Parathyroid adenoma (tissue), 2 donors: ENCODE measurements at regions not wholly inside any gene's neighbourhood (a gene's known extent, or its start where the extent isn't known, plus 50 kb on each side); places are given as distances from the start of the nearest gene placed in this dataset.

Experiments
- H2AFZ ChIP-seq: fragments of 300-600 bp; sonication (generic); one replicate; pipeline ENCODE4 v1.7.0; 2017; ENCODE audit warnings: antibody characterized with exemption, mild to moderate bottlenecking
- H3K27ac ChIP-seq: fragments of 300-600 bp; sonication (generic); one replicate; pipeline ENCODE4 v1.7.0; 2017
- H3K27me3 ChIP-seq: fragments of 300-600 bp; sonication (generic); one replicate; pipeline ENCODE4 v1.7.0; 2017; ENCODE audit warnings: low read length; ENCODE audit not compliant: control insufficient read depth, insufficient read depth
- H3K36me3 ChIP-seq: fragments of 300-600 bp; sonication (generic); one replicate; pipeline ENCODE4 v1.7.0; 2017; ENCODE audit warnings: low read length; ENCODE audit not compliant: control insufficient read depth, insufficient read depth
- H3K4me1 ChIP-seq: fragments of 300-600 bp; sonication (generic); one replicate; pipeline ENCODE4 v1.7.0; 2017; ENCODE audit warnings: control low read depth
- H3K4me2 ChIP-seq: fragments of 300-600 bp; sonication (generic); one replicate; pipeline ENCODE4 v1.7.0; 2017; ENCODE audit warnings: low read length
- H3K4me3 ChIP-seq: fragments of 300-600 bp; sonication (generic); one replicate; pipeline ENCODE4 v1.7.0; 2017; ENCODE audit warnings: low read depth, low read length
- H3K79me2 ChIP-seq: fragments of 300-600 bp; sonication (generic); one replicate; pipeline ENCODE4 v1.7.0; 2017; ENCODE audit warnings: control low read depth
- H3K9ac ChIP-seq: fragments of 300-600 bp; sonication (generic); one replicate; pipeline ENCODE4 v1.7.0; 2017; ENCODE audit warnings: mild to moderate bottlenecking
- H3K9me3 ChIP-seq: fragments of 300-600 bp; sonication (generic); one replicate; pipeline ENCODE4 v1.7.0; 2017; ENCODE audit warnings: low read length; ENCODE audit not compliant: control insufficient read depth
- TF ChIP-seq, protein P1 (sequence below): fragments of 300-600 bp; sonication (generic); IDR thresholded peaks from one replicate; pipeline ENCODE4 v1.7.0; 2017; ENCODE audit warnings: antibody characterized with exemption, mild to moderate bottlenecking
- donor health status: primary hyperparathyroidism.

GRCh38 chr13:106029676-106030290 lies 505.7 kb downstream of the EFNB2 start:
- Histone ChIP-seq H2AFZ (no peak overlapping the region), H3K4me3 (no peak overlapping the region), H3K9me3 (no peaks in the 10 kb centered on the region), H3K79me2 (no peaks in the 10 kb centered on the region), H3K4me1 (no peaks in the 10 kb centered on the region), H3K4me2 (no peak overlapping the region), H3K36me3 (no peaks in the 10 kb centered on the region), H3K27ac (no peak overlapping the region), H3K27me3 (no peaks in the 10 kb centered on the region), H3K9ac (no peak overlapping the region)
- TF ChIP-seq, protein P1, sequence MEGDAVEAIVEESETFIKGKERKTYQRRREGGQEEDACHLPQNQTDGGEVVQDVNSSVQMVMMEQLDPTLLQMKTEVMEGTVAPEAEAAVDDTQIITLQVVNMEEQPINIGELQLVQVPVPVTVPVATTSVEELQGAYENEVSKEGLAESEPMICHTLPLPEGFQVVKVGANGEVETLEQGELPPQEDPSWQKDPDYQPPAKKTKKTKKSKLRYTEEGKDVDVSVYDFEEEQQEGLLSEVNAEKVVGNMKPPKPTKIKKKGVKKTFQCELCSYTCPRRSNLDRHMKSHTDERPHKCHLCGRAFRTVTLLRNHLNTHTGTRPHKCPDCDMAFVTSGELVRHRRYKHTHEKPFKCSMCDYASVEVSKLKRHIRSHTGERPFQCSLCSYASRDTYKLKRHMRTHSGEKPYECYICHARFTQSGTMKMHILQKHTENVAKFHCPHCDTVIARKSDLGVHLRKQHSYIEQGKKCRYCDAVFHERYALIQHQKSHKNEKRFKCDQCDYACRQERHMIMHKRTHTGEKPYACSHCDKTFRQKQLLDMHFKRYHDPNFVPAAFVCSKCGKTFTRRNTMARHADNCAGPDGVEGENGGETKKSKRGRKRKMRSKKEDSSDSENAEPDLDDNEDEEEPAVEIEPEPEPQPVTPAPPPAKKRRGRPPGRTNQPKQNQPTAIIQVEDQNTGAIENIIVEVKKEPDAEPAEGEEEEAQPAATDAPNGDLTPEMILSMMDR = no peak

- no peak overlapping the region for H3K9ac ChIP-seq
- no peak overlapping the region for H3K4me3 ChIP-seq
- H3K27ac ChIP-seq = no peak overlapping the region
- no peaks in the 10 kb centered on the region for H3K79me2 ChIP-seq
- no peaks in the 10 kb centered on the region for H3K9me3 ChIP-seq
- H3K4me2 ChIP-seq = no peak overlapping the region
- no peak overlapping the region for H2AFZ ChIP-seq
- no peaks in the 10 kb centered on the region for H3K4me1 ChIP-seq
- H3K36me3 ChIP-seq = no peaks in the 10 kb centered on the region
- TF ChIP-seq, protein P1 = no peak
- no peaks in the 10 kb centered on the region for H3K27me3 ChIP-seq
Observed at GRCh38 chr13:106028911-106029310, 506.6 kb downstream of the EFNB2 start.

DNA sequence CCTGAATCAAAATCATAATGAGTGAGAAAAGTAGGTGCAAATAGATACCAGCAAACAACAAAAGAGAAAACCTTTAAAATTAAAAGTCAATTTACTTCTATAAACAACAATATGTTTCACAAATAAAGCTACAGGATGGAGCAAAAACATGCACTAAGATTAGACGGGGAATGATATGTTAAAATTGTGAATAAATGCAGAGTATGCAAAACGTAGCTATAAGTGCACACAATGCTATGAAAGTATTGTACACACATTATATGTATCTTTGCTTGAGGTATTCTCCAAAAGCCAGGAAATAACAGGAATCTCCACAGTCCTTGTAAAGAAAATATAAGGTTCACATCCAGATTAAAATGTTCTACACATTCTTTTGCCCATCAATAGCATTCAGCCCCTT lies 523.9 kb downstream of the EFNB2 start:
- Histone ChIP-seq H3K9me3 (no peaks in the 10 kb centered on the region), H3K4me3 (no peak overlapping the region), H3K4me1 (no peaks in the 10 kb centered on the region), H3K27ac (no peak overlapping the region), H3K4me2 (no peak overlapping the region), H3K79me2 (no peaks in the 10 kb centered on the region), H3K27me3 (no peaks in the 10 kb centered on the region), H2AFZ (no peak overlapping the region), H3K9ac (no peak overlapping the region), H3K36me3 (no peaks in the 10 kb centered on the region)
- TF ChIP-seq, protein P1 = no peak

DNA sequence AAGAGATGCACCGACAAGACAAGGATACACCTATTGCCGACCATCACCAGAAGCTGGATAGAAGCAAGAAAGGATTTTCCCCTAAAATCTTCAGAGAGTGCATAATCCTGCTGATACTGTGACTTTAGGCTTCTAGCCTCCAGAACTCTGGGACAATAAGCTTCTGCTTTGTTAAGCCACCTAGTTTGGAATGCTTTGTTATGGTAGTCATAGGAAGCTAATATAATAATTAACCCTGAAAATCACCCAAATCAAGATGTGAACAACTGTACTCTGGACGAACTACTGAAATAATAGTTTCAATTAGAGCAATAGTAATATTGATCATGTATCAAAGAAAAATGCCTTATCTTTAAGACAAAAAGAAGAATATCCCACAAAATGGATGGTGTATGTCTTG lies 524.6 kb downstream of the EFNB2 start:
- Histone ChIP-seq H3K27me3 (no peaks in the 10 kb centered on the region), H3K9me3 (no peaks in the 10 kb centered on the region), H3K4me1 (no peaks in the 10 kb centered on the region), H3K79me2 (no peaks in the 10 kb centered on the region), H3K27ac (no peak overlapping the region), H3K4me3 (no peak overlapping the region), H3K9ac (no peak overlapping the region), H3K4me2 (no peak overlapping the region), H2AFZ (no peak overlapping the region), H3K36me3 (no peaks in the 10 kb centered on the region)
- TF ChIP-seq, protein P1 = no peak

GRCh38 chr13:106008540-106008939 lies 526.9 kb downstream of the EFNB2 start:
- H3K36me3 ChIP-seq = no peaks in the 10 kb centered on the region
- H3K4me2 ChIP-seq = no peak overlapping the region
- TF ChIP-seq, protein P1 = no peak
- H3K9ac ChIP-seq = no peak overlapping the region
- H3K9me3 ChIP-seq = no peaks in the 10 kb centered on the region
- no peak overlapping the region for H3K27ac ChIP-seq
- no peak overlapping the region for H2AFZ ChIP-seq
- no peaks in the 10 kb centered on the region for H3K4me1 ChIP-seq
- no peaks in the 10 kb centered on the region for H3K27me3 ChIP-seq
- no peaks in the 10 kb centered on the region for H3K79me2 ChIP-seq
- H3K4me3 ChIP-seq = no peak overlapping the region
